Parathyroid adenoma (tissue), 2 donors: ENCODE measurements at regions not wholly inside any gene's neighbourhood (a gene's known extent, or its start where the extent isn't known, plus 50 kb on each side); places are given as distances from the start of the nearest gene placed in this dataset.

Experiments used
- H2AFZ ChIP-seq: fragments of 300-600 bp; sonication (generic); one replicate; pipeline ENCODE4 v1.7.0; 2017; ENCODE audit warnings: antibody characterized with exemption, mild to moderate bottlenecking
- H3K27ac ChIP-seq: fragments of 300-600 bp; sonication (generic); one replicate; pipeline ENCODE4 v1.7.0; 2017
- H3K27me3 ChIP-seq: fragments of 300-600 bp; sonication (generic); one replicate; pipeline ENCODE4 v1.7.0; 2017; ENCODE audit warnings: low read length; ENCODE audit not compliant: control insufficient read depth, insufficient read depth
- H3K36me3 ChIP-seq: fragments of 300-600 bp; sonication (generic); one replicate; pipeline ENCODE4 v1.7.0; 2017; ENCODE audit warnings: low read length; ENCODE audit not compliant: control insufficient read depth, insufficient read depth
- H3K4me1 ChIP-seq: fragments of 300-600 bp; sonication (generic); one replicate; pipeline ENCODE4 v1.7.0; 2017; ENCODE audit warnings: control low read depth
- H3K4me2 ChIP-seq: fragments of 300-600 bp; sonication (generic); one replicate; pipeline ENCODE4 v1.7.0; 2017; ENCODE audit warnings: low read length
- H3K4me3 ChIP-seq: fragments of 300-600 bp; sonication (generic); one replicate; pipeline ENCODE4 v1.7.0; 2017; ENCODE audit warnings: low read depth, low read length
- H3K79me2 ChIP-seq: fragments of 300-600 bp; sonication (generic); one replicate; pipeline ENCODE4 v1.7.0; 2017; ENCODE audit warnings: control low read depth
- H3K9ac ChIP-seq: fragments of 300-600 bp; sonication (generic); one replicate; pipeline ENCODE4 v1.7.0; 2017; ENCODE audit warnings: mild to moderate bottlenecking
- H3K9me3 ChIP-seq: fragments of 300-600 bp; sonication (generic); one replicate; pipeline ENCODE4 v1.7.0; 2017; ENCODE audit warnings: low read length; ENCODE audit not compliant: control insufficient read depth
- CTCF ChIP-seq: fragments of 300-600 bp; sonication (generic); IDR thresholded peaks from one replicate; pipeline ENCODE4 v1.7.0; 2017; ENCODE audit warnings: antibody characterized with exemption, mild to moderate bottlenecking
- donor health status: primary hyperparathyroidism.

GRCh38 chr6:164113637-164114036 lies 699.1 kb downstream of the QKI start:
- Histone ChIP-seq H3K9ac (no peak overlapping the region), H3K9me3 (no peaks in the 10 kb centered on the region), H3K4me3 (no peak overlapping the region), H3K27ac (no peak overlapping the region), H3K79me2 (no peaks in the 10 kb centered on the region), H2AFZ (no peak overlapping the region), H3K4me2 (no peak overlapping the region), H3K27me3 (no peaks in the 10 kb centered on the region), H3K4me1 (no peaks in the 10 kb centered on the region), H3K36me3 (no peaks in the 10 kb centered on the region)
- no peak for TF ChIP-seq CTCF

- H2AFZ ChIP-seq: no peak overlapping the region
- H3K9me3 ChIP-seq: no peaks in the 10 kb centered on the region
- TF ChIP-seq CTCF: peak; percentile 44
- H3K79me2 ChIP-seq: no peaks in the 10 kb centered on the region
- no peak overlapping the region for H3K27ac ChIP-seq
- H3K4me3 ChIP-seq: no peak overlapping the region
- H3K4me1 ChIP-seq: no peaks in the 10 kb centered on the region
- peak overlapping the region; percentile 13 for H3K4me2 ChIP-seq
- no peaks in the 10 kb centered on the region for H3K36me3 ChIP-seq
- H3K27me3 ChIP-seq: no peaks in the 10 kb centered on the region
- no peak overlapping the region for H3K9ac ChIP-seq
Measured at GRCh38 chr6:164109770-164110140, 695.2 kb downstream of the QKI start.

GRCh38 chr6:164108869-164109769 lies 694.6 kb downstream of the QKI start:
- Histone ChIP-seq H3K4me3 (peak overlapping the region; percentile 12), H3K4me2 (peak overlapping the region; percentile 13), H3K36me3 (no peaks in the 10 kb centered on the region), H3K4me1 (no peaks in the 10 kb centered on the region), H3K79me2 (no peaks in the 10 kb centered on the region), H3K27ac (peak overlapping the region; percentile 9), H2AFZ (no peak overlapping the region), H3K27me3 (no peaks in the 10 kb centered on the region), H3K9ac (no peak overlapping the region), H3K9me3 (no peaks in the 10 kb centered on the region)
- TF ChIP-seq CTCF: no peak

GRCh38 chr6:164108092-164108491 lies 693.6 kb downstream of the QKI start:
- TF ChIP-seq CTCF: no peak
- no peaks in the 10 kb centered on the region for H3K27me3 ChIP-seq
- no peaks in the 10 kb centered on the region for H3K9me3 ChIP-seq
- H3K9ac ChIP-seq: no peak overlapping the region
- H3K27ac ChIP-seq: no peak overlapping the region
- H3K36me3 ChIP-seq: no peaks in the 10 kb centered on the region
- no peaks in the 10 kb centered on the region for H3K4me1 ChIP-seq
- no peaks in the 10 kb centered on the region for H3K79me2 ChIP-seq
- no peak overlapping the region for H3K4me3 ChIP-seq
- H3K4me2 ChIP-seq: no peak overlapping the region
- no peak overlapping the region for H2AFZ ChIP-seq
